Neural crest cell (in vitro differentiated cells): ENCODE measurements at regions not wholly inside any gene's neighbourhood (a gene's known extent, or its start where the extent isn't known, plus 50 kb on each side); places are given as distances from the start of the nearest gene placed in this dataset.

Experiments used
- DNase-seq: peaks from one replicate; pipeline ENCODE4 v3.0.0; 2021; ENCODE audit warnings: low read depth, mixed read lengths, low spot score
- H3K27ac Mint-ChIP-seq: one replicate; pipeline ENCODE4 v1.8.0; 2021; ENCODE audit warnings: mild to moderate bottlenecking, mixed read lengths; ENCODE audit not compliant: unreplicated experiment
- H3K27me3 Mint-ChIP-seq: 2 replicates; pipeline ENCODE4 v1.8.0; 2021; ENCODE audit warnings: low read depth, mild to moderate bottlenecking, mixed read lengths
- H3K36me3 Mint-ChIP-seq: 2 replicates; pipeline ENCODE4 v1.8.0; 2021; ENCODE audit warnings: low read depth, mild to moderate bottlenecking, mixed read lengths
- H3K4me1 Mint-ChIP-seq: 2 replicates; pipeline ENCODE4 v1.8.0; 2021; ENCODE audit warnings: mixed read lengths
- H3K4me3 Mint-ChIP-seq: one replicate; pipeline ENCODE4 v1.8.0; 2021; ENCODE audit warnings: mild to moderate bottlenecking, mixed read lengths
- H3K9me3 Mint-ChIP-seq: 2 replicates; pipeline ENCODE4 v1.8.0; 2021; ENCODE audit warnings: mixed read lengths
- TF ChIP-seq, protein P1 (sequence below): fragments of 200-600 bp; sonication (generic); conservative IDR thresholded peaks from 2 replicates; pipeline ENCODE4 v1.5.0; 2021; ENCODE audit warnings: antibody characterized with exemption, mild to moderate bottlenecking

DNA sequence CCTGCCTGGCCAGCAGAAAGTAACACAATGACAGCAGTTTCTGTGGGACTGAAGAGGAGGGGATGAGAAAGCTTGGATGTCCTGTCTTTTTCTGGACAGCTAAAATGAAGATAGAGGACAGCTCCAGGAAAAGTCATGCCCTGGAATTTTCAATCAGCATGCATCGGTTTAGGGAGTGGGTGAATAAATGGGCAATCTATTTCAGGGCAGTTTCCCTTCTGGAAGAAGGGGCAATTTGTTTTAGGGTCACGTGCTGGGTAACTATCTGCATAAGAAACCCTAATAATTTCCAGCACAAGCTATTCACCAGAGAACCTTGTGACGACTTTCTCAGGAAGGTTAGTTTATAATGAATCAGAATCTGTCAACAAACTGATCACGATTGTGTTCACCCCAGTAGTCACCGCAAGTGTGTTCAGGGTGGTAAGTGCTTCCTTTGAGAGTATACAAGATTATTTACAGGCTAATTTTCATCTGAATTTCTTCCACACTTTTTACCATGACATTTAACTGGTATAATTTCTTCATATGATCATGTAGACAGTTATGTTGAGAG is 318.0 kb upstream of the GBE1 start:
- Mint-ChIP-seq H3K27me3 (no peaks in the 10 kb centered on the region), H3K4me1 (peaks cover under 1% of the 10 kb centered on the region), H3K9me3 (no peaks in the 10 kb centered on the region), H3K4me3 (no peak overlapping the region), H3K27ac (no peak overlapping the region), H3K36me3 (no peaks in the 10 kb centered on the region)
- no peak for DNase-seq
- TF ChIP-seq, protein P1, sequence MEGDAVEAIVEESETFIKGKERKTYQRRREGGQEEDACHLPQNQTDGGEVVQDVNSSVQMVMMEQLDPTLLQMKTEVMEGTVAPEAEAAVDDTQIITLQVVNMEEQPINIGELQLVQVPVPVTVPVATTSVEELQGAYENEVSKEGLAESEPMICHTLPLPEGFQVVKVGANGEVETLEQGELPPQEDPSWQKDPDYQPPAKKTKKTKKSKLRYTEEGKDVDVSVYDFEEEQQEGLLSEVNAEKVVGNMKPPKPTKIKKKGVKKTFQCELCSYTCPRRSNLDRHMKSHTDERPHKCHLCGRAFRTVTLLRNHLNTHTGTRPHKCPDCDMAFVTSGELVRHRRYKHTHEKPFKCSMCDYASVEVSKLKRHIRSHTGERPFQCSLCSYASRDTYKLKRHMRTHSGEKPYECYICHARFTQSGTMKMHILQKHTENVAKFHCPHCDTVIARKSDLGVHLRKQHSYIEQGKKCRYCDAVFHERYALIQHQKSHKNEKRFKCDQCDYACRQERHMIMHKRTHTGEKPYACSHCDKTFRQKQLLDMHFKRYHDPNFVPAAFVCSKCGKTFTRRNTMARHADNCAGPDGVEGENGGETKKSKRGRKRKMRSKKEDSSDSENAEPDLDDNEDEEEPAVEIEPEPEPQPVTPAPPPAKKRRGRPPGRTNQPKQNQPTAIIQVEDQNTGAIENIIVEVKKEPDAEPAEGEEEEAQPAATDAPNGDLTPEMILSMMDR = no peak

DNA sequence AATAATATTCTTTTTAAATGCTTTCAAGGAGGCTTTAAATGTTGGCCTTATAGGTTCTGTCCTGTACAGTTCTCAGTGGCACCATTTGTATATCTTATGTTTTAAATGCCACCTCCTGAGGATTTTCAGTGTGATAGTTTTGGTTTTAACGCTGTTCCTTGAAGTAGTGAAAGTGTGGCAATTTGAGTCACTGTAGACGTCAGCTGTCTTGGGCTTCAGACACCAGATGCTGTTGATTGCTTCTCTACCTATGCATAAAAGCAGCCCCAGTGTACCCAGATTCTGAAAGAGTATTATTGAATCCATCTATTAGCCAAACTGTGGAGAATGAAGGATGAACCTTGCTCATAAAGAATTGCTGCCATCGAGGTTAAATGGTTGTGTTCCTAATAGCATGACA is 316.8 kb upstream of the GBE1 start:
- H3K4me1 Mint-ChIP-seq = no peaks in the 10 kb centered on the region

DNA sequence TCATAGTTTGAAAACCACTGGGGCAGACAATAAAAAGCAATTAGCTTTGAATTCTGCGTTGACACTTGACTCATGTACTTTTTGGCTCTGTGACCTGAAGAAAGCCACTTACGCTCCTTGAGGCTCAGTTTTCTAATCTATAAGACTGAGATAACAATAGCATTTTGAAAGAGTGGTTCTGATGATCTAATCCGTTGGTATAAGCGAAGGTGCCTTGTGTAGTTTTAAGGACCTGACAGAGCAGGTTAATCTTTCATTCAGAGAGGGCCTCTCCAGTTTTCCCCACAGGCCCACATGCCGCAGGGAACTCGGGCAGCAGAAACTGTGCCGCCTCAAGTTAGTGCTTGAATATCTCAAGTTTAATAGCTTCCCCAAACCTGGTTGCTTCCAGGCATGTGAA is 306.0 kb upstream of the GBE1 start:
- H3K36me3 Mint-ChIP-seq = no peaks in the 10 kb centered on the region
- H3K4me1 Mint-ChIP-seq = peaks cover 14% of the 10 kb centered on the region
- no peaks in the 10 kb centered on the region for H3K9me3 Mint-ChIP-seq
- no peak overlapping the region for H3K4me3 Mint-ChIP-seq
- TF ChIP-seq, protein P1 = no peak
- no peak for DNase-seq
- no peak overlapping the region for H3K27ac Mint-ChIP-seq
- no peaks in the 10 kb centered on the region for H3K27me3 Mint-ChIP-seq

More for the DNA sequence above, 316.8 kb upstream of the GBE1 start:
- Mint-ChIP-seq H3K9me3 (no peaks in the 10 kb centered on the region), H3K36me3 (no peaks in the 10 kb centered on the region), H3K27me3 (no peaks in the 10 kb centered on the region), H3K4me3 (no peak overlapping the region), H3K27ac (no peak overlapping the region)
- TF ChIP-seq, protein P1 = no peak
- no peak for DNase-seq

DNA sequence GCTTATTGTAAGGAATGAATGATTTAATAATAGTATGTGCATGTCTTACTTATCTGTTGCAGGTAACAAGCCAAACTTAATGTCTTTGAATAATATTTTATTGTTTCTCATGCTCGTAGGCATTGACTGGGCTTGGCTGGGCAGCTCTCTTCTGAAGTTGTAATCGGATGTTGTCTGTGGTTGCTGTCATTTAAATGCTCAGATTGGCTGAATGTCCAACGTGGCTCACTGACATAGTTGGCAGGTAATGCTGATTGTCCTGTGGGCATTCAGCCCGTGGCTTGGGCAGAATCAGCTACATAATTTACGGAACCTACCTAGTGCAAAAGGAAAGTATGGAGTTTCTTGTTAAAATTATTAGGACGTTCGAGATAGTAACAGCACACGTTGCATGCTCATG is 297.4 kb upstream of the GBE1 start:
- no peaks in the 10 kb centered on the region for H3K27me3 Mint-ChIP-seq
- peaks cover 3% of the 10 kb centered on the region for H3K9me3 Mint-ChIP-seq
- no peak for DNase-seq
- H3K4me1 Mint-ChIP-seq = no peaks in the 10 kb centered on the region
- H3K27ac Mint-ChIP-seq = no peak overlapping the region
- H3K36me3 Mint-ChIP-seq = no peaks in the 10 kb centered on the region
- no peak overlapping the region for H3K4me3 Mint-ChIP-seq
- TF ChIP-seq, protein P1 = no peak

DNA sequence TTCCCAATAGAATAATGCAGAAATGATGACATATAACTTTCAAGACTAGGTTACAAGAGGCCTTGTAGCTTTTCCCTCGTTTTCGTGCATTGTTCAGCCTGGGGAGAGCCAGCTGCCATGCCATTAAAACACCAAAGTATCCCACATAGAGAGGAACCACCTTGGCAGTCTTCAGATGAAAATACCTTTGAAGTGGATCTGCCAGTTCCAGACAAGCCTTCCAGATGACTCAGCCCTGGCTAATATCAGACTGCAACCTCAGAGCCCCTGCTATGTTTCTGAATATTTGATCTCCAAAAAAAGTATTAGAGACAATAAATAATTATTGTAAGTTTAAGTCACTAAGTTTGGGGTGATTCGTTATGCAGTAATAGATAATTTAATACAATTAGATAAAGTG is 294.3 kb upstream of the GBE1 start:
- Mint-ChIP-seq H3K27ac (no peak overlapping the region), H3K36me3 (no peaks in the 10 kb centered on the region), H3K4me3 (no peak overlapping the region), H3K27me3 (no peaks in the 10 kb centered on the region), H3K9me3 (peaks cover 3% of the 10 kb centered on the region), H3K4me1 (no peaks in the 10 kb centered on the region)
- TF ChIP-seq, protein P1 = no peak
- no peak for DNase-seq
